GM23248 (cell line): ENCODE measurements at regions not wholly inside any gene's neighbourhood (a gene's known extent, or its start where the extent isn't known, plus 50 kb on each side); places are given as distances from the start of the nearest gene placed in this dataset.

Source experiments
- EZH2 ChIP-seq: fragments of 200-600 bp; sonication (generic); IDR thresholded peaks from 2 replicates; pipeline ENCODE4 v1.6.1; 2018; ENCODE audit warnings: antibody characterized with exemption, mild to moderate bottlenecking; ENCODE audit not compliant: insufficient read depth, poor library complexity, severe bottlenecking
- EZH2phosphoT487 ChIP-seq: fragments of 200-600 bp; sonication (generic); IDR thresholded peaks from 2 replicates; pipeline ENCODE4 v1.6.1; 2018; ENCODE audit warnings: antibody characterized with exemption, moderate library complexity, mild to moderate bottlenecking, low read depth; ENCODE audit not compliant: insufficient read depth

GRCh38 chr9:74041588-74041987, 455.5 kb upstream of the RORB start:
- TF ChIP-seq EZH2phosphoT487 (no peak), EZH2 (no peak)
